Ishikawa (cell line): ENCODE measurements at regions not wholly inside any gene's neighbourhood (a gene's known extent, or its start where the extent isn't known, plus 50 kb on each side); places are given as distances from the start of the nearest gene placed in this dataset.

ENCODE experiments used
- CEBPB ChIP-seq: IDR thresholded peaks from 2 replicates; pipeline ENCODE4 v1.6.1; 2012
- CREB1 ChIP-seq: IDR thresholded peaks from 2 replicates; pipeline ENCODE4 v1.6.1; 2012; ENCODE audit warnings: low read depth
- EGR1 ChIP-seq: IDR thresholded peaks from 2 replicates; pipeline ENCODE4 v1.6.1; 2012
- EP300 ChIP-seq: IDR thresholded peaks from 2 replicates; pipeline ENCODE4 v1.6.1; 2012; ENCODE audit warnings: borderline replicate concordance
- FOXM1 ChIP-seq: IDR thresholded peaks from 2 replicates; pipeline ENCODE4 v1.6.1; 2012; ENCODE audit warnings: low read depth, borderline replicate concordance
- NFIC ChIP-seq: IDR thresholded peaks from 2 replicates; pipeline ENCODE4 v1.6.1; 2012
- RAD21 ChIP-seq: IDR thresholded peaks from 2 replicates; pipeline ENCODE4 v1.6.1; 2012; ENCODE audit warnings: low read depth
- TAF1 ChIP-seq: IDR thresholded peaks from 2 replicates; pipeline ENCODE4 v1.6.1; 2012; ENCODE audit warnings: low read depth, mild to moderate bottlenecking
- TCF12 ChIP-seq: IDR thresholded peaks from 2 replicates; pipeline ENCODE4 v1.6.1; 2012; ENCODE audit warnings: low read depth
- TEAD4 ChIP-seq: IDR thresholded peaks from 2 replicates; pipeline ENCODE4 v1.6.1; 2012
- YY1 ChIP-seq: IDR thresholded peaks from 2 replicates; pipeline ENCODE4 v1.6.1; 2012; ENCODE audit warnings: low read depth
- ZBTB7A ChIP-seq: IDR thresholded peaks from 2 replicates; pipeline ENCODE4 v1.6.1; 2012; ENCODE audit warnings: low read depth
- TF ChIP-seq, protein P1 (sequence below): IDR thresholded peaks from 2 replicates; pipeline ENCODE4 v1.6.1; 2012; ENCODE audit warnings: low read depth, mild to moderate bottlenecking
- TF ChIP-seq, protein P2 (sequence below): IDR thresholded peaks from 2 replicates; pipeline ENCODE4 v1.6.1; 2012
- TF ChIP-seq, protein P3 (sequence below): IDR thresholded peaks from 2 replicates; pipeline ENCODE4 v1.6.1; 2012

DNA sequence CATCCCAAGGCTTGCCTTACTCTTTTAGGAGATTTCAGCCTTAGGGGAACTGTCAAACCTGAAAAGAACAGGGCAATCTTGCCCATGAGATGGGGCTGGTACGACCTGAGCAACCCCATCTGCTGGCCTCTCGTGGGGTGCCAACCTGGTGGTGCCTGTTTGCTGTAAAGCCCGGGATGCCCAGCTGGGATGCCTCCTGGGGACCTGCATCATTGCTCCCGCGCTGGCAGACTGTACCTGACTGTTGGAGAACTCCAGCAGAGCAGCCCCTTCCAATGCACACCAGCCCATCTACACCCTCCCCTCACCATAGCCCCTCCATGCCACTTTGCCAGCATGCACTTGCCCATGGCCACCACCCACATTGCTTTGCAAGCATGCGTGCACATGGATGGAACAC lies 335.7 kb downstream of the RPS29 start:
- no peak for TF ChIP-seq ZBTB7A

DNA sequence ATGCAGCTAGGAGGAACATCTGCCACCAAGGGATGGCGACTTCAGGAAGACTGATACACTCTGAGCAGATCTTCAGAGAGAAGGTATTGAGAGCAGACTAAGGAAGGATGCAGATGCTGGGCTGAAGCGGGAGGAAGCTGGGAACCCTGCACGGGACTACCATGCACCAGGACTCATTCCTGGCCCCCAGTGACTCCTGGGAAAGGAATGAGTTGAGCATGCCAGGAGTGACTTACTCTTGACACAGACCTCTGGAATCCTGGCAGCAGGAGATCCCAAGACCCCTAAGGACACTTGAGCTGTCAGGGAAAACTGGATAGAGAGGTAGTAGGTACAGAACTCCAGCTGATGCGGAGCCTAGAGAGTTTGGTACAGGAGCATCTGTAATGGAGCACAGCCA lies 336.1 kb downstream of the RPS29 start:
- TF ChIP-seq ZBTB7A = no peak

DNA sequence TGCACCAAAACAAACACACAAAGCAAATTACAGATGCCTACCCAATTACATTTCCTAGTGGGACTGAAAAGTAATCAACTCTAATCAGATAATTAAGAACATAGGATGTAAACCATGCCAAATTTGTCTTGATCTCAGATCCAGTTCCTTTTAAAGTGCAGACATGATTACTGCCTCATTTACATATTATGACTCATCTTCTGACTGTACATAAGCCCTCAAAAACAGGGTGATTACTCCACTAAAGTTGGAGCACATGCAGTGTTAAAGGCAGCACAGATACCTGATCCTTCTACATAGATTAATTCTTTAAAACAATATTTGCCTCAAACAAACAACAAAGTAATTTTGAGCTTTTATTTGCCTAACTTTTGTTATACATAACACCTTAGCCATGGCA lies 337.2 kb downstream of the RPS29 start:
- TF ChIP-seq TAF1 (no peak), RAD21 (no peak), YY1 (no peak), EP300 (no peak), CREB1 (no peak), NFIC (no peak), TCF12 (no peak), FOXM1 (no peak), EGR1 (no peak), TEAD4 (no peak), CEBPB (no peak), ZBTB7A (no peak)
- TF ChIP-seq, protein P1, sequence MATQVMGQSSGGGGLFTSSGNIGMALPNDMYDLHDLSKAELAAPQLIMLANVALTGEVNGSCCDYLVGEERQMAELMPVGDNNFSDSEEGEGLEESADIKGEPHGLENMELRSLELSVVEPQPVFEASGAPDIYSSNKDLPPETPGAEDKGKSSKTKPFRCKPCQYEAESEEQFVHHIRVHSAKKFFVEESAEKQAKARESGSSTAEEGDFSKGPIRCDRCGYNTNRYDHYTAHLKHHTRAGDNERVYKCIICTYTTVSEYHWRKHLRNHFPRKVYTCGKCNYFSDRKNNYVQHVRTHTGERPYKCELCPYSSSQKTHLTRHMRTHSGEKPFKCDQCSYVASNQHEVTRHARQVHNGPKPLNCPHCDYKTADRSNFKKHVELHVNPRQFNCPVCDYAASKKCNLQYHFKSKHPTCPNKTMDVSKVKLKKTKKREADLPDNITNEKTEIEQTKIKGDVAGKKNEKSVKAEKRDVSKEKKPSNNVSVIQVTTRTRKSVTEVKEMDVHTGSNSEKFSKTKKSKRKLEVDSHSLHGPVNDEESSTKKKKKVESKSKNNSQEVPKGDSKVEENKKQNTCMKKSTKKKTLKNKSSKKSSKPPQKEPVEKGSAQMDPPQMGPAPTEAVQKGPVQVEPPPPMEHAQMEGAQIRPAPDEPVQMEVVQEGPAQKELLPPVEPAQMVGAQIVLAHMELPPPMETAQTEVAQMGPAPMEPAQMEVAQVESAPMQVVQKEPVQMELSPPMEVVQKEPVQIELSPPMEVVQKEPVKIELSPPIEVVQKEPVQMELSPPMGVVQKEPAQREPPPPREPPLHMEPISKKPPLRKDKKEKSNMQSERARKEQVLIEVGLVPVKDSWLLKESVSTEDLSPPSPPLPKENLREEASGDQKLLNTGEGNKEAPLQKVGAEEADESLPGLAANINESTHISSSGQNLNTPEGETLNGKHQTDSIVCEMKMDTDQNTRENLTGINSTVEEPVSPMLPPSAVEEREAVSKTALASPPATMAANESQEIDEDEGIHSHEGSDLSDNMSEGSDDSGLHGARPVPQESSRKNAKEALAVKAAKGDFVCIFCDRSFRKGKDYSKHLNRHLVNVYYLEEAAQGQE = no peak
- TF ChIP-seq, protein P2, sequence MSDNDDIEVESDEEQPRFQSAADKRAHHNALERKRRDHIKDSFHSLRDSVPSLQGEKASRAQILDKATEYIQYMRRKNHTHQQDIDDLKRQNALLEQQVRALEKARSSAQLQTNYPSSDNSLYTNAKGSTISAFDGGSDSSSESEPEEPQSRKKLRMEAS = no peak
- TF ChIP-seq, protein P3, sequence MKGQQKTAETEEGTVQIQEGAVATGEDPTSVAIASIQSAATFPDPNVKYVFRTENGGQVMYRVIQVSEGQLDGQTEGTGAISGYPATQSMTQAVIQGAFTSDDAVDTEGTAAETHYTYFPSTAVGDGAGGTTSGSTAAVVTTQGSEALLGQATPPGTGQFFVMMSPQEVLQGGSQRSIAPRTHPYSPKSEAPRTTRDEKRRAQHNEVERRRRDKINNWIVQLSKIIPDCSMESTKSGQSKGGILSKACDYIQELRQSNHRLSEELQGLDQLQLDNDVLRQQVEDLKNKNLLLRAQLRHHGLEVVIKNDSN = no peak

DNA sequence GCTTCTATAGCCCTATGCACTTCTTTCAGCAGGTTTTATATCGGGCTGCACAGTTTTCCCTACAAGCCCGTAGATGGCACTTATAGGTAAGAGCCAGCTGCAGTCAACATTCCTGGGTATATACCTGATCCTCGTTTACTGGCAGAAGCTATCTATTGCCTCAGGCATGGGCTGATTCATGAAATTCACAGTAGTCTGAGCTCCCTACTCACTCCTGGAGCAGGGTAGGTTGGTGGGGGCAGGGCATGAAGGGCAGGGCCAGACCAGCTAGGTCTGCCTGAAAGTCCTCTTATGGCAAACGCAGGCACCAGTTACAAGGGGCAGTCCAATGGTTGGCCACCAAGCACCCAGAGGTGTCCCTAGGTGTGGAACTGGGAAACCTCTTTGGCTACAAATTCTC lies 345.8 kb downstream of the RPS29 start:
- no peak for TF ChIP-seq EGR1
- TF ChIP-seq RAD21 = no peak
- TF ChIP-seq CEBPB = no peak
- TF ChIP-seq NFIC = no peak
- TF ChIP-seq, protein P1 = no peak
- TF ChIP-seq, protein P2 = no peak
- no peak for TF ChIP-seq EP300
- no peak for TF ChIP-seq YY1
- TF ChIP-seq TEAD4 = no peak
- TF ChIP-seq FOXM1 = no peak

DNA sequence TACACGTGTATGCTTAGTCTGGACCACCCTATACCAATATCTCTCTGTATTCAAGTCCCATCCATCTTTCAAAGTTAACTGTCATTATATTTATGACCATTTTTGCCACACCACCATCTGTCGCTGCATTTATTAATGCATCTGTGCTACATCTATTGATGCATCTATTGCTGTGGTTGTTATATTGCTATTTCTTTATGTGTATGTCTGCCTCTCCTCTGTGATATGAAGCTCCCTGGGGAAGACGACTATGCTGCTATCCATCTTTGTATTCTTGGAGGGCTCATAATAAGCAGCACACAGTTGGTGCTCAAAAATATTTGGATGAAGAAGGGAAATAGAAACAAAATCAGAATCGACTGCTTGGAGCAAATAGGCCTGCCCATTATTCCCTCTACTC lies 357.6 kb downstream of the RPS29 start:
- TF ChIP-seq RAD21 = no peak
- TF ChIP-seq, protein P1 = no peak
- no peak for TF ChIP-seq YY1
- TF ChIP-seq NFIC = no peak

DNA sequence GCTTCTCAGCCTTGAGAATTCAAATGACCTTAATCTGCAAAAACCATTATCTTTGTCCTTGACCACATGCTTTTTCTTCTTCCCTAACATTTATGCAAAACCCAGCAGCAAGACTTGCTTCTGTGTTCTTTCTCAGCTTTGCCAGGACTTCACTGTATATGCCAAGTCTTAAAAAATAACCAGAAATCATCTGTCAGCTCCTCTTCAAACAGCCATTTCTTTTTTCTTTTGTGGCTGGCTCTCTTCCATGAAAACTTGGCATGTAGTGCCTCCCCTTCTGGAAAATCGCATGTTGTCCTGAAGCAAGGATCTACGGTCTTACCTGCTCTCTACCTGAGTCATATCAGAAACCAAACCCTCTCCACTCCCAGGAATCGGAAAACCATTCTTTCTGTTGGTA lies 364.9 kb downstream of the RPS29 start:
- TF ChIP-seq FOXM1 (no peak), ZBTB7A (no peak), TEAD4 (no peak), YY1 (no peak), RAD21 (no peak), NFIC (no peak), CREB1 (no peak), EP300 (no peak), EGR1 (no peak), TCF12 (no peak), TAF1 (no peak), CEBPB (no peak)
- TF ChIP-seq, protein P1 = no peak
- TF ChIP-seq, protein P3 = no peak
- TF ChIP-seq, protein P2 = no peak
